ENCODE measurements at regions not wholly inside any gene's neighbourhood (a gene's known extent, or its start where the extent isn't known, plus 50 kb on each side); places are given as distances from the start of the nearest gene placed in this dataset.
"Not testable (repeated sequence)": the region's sequence is repeated elsewhere in the genome, so short reads cannot be mapped to it uniquely, and the experiment has no call there.

DNA sequence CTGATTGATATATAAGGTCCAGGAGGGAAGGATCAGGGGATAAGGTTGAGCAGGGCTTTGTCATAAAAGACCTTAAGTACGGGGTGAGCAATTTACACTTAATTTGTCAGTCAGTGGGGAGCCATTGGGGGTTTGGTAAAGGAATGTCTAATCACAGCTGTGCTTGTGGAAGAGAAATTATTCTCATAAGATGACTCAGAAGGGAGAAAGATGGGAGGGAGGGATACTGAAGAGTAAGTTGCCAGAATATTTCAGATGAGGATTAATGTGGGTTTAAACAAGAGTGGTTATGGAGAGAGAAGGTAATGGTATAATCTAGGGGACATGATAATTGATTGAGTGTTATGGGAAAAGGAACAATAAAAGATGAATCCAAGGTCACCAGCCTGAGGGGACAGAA lies 500.1 kb upstream of the CCDC196 start:
- Histone ChIP-seq H3K9me3 (ENCODE audit: insufficient read depth, low read length) (no peaks in the 10 kb centered on the region), H4K20me1 (ENCODE audit: low read depth, low read length) (no peaks in the 10 kb centered on the region), H3K9ac (ENCODE audit: low read length) (no peak overlapping the region), H3K27ac (ENCODE audit: low read depth, low read length) (no peak overlapping the region), H3K79me2 (ENCODE audit: insufficient read depth, low read length) (no peaks in the 10 kb centered on the region), H3F3A (ENCODE audit: insufficient read depth) (no peaks in the 10 kb centered on the region), H2AFZ (ENCODE audit: low read depth, low read length, severe bottlenecking) (no peak overlapping the region), H3K27me3 (ENCODE audit: low read length) (no peaks in the 10 kb centered on the region), H3K4me3 (ENCODE audit: insufficient read depth, low read length, poor library complexity, severe bottlenecking) (no peak overlapping the region), H3K4me2 (ENCODE audit: low read depth, low read length, poor library complexity, severe bottlenecking) (no peak overlapping the region), H3K36me3 (ENCODE audit: low read length) (no peaks in the 10 kb centered on the region), H3K9me2 (replicated peaks; ENCODE audit: insufficient read depth, low read length) (no peaks in the 10 kb centered on the region)
- no peak for TF ChIP-seq EZH2phosphoT487 (conservative IDR thresholded peaks at IDR 0.05; ENCODE audit: low read length)
- no peak for TF ChIP-seq CTCF (IDR thresholded peaks at IDR 0.05; ENCODE audit: insufficient read depth, low read length, poor library complexity, severe bottlenecking)

DNA sequence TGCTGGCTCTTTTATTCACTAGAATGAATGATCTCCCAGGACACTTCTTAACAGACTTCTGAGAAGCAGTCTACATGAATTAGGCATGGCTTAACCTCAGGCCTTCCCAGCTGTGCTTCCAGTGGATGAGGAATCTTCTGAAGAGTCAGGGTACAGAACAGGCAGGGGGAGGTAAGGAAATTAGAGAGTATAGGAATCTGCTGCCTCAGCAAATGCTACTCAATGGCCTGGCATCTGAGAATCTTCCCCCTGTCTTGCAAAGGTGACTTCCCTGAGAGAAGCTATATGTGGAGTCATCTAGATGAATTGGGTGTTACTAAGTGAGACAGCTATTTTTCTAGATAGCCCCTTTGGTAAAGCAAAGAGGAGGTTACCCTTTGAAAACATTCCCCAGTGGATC lies 496.2 kb upstream of the CCDC196 start:
- Histone ChIP-seq H3K9ac (ENCODE audit: low read length) (no peak overlapping the region), H3K27me3 (ENCODE audit: low read length) (no peaks in the 10 kb centered on the region), H3K27ac (ENCODE audit: low read depth, low read length) (no peak overlapping the region), H3F3A (ENCODE audit: insufficient read depth) (no peaks in the 10 kb centered on the region), H3K36me3 (ENCODE audit: low read length) (no peaks in the 10 kb centered on the region), H4K20me1 (ENCODE audit: low read depth, low read length) (no peaks in the 10 kb centered on the region), H2AFZ (ENCODE audit: low read depth, low read length, severe bottlenecking) (no peak overlapping the region), H3K4me2 (ENCODE audit: low read depth, low read length, poor library complexity, severe bottlenecking) (no peak overlapping the region), H3K9me2 (replicated peaks; ENCODE audit: insufficient read depth, low read length) (no peaks in the 10 kb centered on the region), H3K9me3 (ENCODE audit: insufficient read depth, low read length) (no peaks in the 10 kb centered on the region), H3K79me2 (ENCODE audit: insufficient read depth, low read length) (no peaks in the 10 kb centered on the region), H3K4me3 (ENCODE audit: insufficient read depth, low read length, poor library complexity, severe bottlenecking) (no peak overlapping the region)
- TF ChIP-seq EZH2phosphoT487 (conservative IDR thresholded peaks at IDR 0.05; ENCODE audit: low read length) (no peak), CTCF (IDR thresholded peaks at IDR 0.05; ENCODE audit: insufficient read depth, low read length, poor library complexity, severe bottlenecking) (no peak)

DNA sequence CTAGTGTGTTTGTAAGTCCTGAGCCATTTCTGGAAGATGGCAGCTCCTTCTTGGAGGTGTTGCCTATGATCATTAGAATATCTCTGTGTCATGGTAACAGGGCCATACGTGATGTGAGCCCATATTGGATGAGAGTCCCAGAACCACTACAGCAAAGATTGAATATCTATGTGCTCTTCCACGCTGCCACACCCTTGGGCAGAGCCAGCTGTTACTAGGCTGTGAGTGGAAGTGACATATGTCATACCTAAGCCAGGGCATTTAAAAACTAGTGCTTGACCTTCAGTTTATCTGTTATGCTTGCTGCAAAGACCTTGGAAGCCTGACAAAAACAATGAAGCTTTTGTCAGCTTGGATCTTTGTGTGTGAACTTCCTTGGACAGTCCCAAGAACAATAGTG lies 495.1 kb upstream of the CCDC196 start:
- no peaks in the 10 kb centered on the region for H3K9me2 ChIP-seq (replicated peaks; ENCODE audit: insufficient read depth, low read length)
- TF ChIP-seq CTCF (IDR thresholded peaks at IDR 0.05; ENCODE audit: insufficient read depth, low read length, poor library complexity, severe bottlenecking) (no peak), EZH2phosphoT487 (conservative IDR thresholded peaks at IDR 0.05; ENCODE audit: low read length) (no peak)
- H3K4me2 ChIP-seq (ENCODE audit: low read depth, low read length, poor library complexity, severe bottlenecking), result no peak overlapping the region

DNA sequence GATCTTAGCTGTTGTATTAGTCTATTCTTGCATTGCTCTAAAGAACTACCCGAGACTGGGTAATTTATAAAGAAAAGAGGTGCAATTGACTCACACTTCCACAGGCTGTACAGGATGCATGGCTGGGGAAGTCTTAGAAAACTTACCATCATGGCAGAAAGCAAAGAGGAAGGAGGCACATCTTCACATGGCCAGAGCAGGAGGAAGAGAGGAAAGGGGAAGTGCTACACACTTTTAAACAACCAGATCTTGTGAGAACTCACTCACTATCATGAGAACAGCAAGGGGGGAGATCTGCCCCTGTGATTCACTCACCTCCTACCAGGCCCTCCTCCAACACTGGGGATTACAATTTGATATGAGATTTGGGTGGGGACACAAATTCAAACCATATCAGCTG lies 494.2 kb upstream of the CCDC196 start:
- H3K9me3 ChIP-seq (ENCODE audit: insufficient read depth, low read length), result not testable (repeated sequence)

More for the DNA sequence above, 495.1 kb upstream of the CCDC196 start:
- H4K20me1 ChIP-seq (ENCODE audit: low read depth, low read length), result no peaks in the 10 kb centered on the region
- no peaks in the 10 kb centered on the region for H3K79me2 ChIP-seq (ENCODE audit: insufficient read depth, low read length)
- H3K27me3 ChIP-seq (ENCODE audit: low read length), result no peaks in the 10 kb centered on the region
- H3K9me3 ChIP-seq (ENCODE audit: insufficient read depth, low read length), result no peaks in the 10 kb centered on the region
- no peaks in the 10 kb centered on the region for H3F3A ChIP-seq (ENCODE audit: insufficient read depth)
- no peak overlapping the region for H3K9ac ChIP-seq (ENCODE audit: low read length)
- H3K36me3 ChIP-seq (ENCODE audit: low read length), result no peaks in the 10 kb centered on the region
- H2AFZ ChIP-seq (ENCODE audit: low read depth, low read length, severe bottlenecking), result no peak overlapping the region
- H3K27ac ChIP-seq (ENCODE audit: low read depth, low read length), result no peak overlapping the region
- no peak overlapping the region for H3K4me3 ChIP-seq (ENCODE audit: insufficient read depth, low read length, poor library complexity, severe bottlenecking)

More for the DNA sequence above, 494.2 kb upstream of the CCDC196 start:
- not testable (repeated sequence) for H3K4me2 ChIP-seq (ENCODE audit: low read depth, low read length, poor library complexity, severe bottlenecking); H2AFZ ChIP-seq (ENCODE audit: low read depth, low read length, severe bottlenecking); H4K20me1 ChIP-seq (ENCODE audit: low read depth, low read length); H3K36me3 ChIP-seq (ENCODE audit: low read length); H3K27ac ChIP-seq (ENCODE audit: low read depth, low read length); H3F3A ChIP-seq (ENCODE audit: insufficient read depth); H3K79me2 ChIP-seq (ENCODE audit: insufficient read depth, low read length); H3K9ac ChIP-seq (ENCODE audit: low read length); H3K27me3 ChIP-seq (ENCODE audit: low read length); H3K4me3 ChIP-seq (ENCODE audit: insufficient read depth, low read length, poor library complexity, severe bottlenecking); H3K9me2 ChIP-seq (replicated peaks; ENCODE audit: insufficient read depth, low read length)

All from SU-DHL-6 (cell line).